ENCODE measurements at regions not wholly inside any gene's neighbourhood (a gene's known extent, or its start where the extent isn't known, plus 50 kb on each side); places are given as distances from the start of the nearest gene placed in this dataset.

GRCh38 chr1:200262326-200262965 lies 147.4 kb downstream of the ZNF281 start:
- TF ChIP-seq CTCF (IDR thresholded peaks at IDR 0.05; ENCODE audit: low read depth, low read length) (no peak), POLR2A (IDR thresholded peaks at IDR 0.05; ENCODE audit: extremely low read depth, insufficient read length) (no peak), MAX (IDR thresholded peaks at IDR 0.05; ENCODE audit: low read depth, low read length) (no peak), MYC (IDR thresholded peaks at IDR 0.05; ENCODE audit: low read depth, low read length) (no peak)
